Progenitor cell of endocrine pancreas (in vitro differentiated cells): ENCODE measurements at regions not wholly inside any gene's neighbourhood (a gene's known extent, or its start where the extent isn't known, plus 50 kb on each side); places are given as distances from the start of the nearest gene placed in this dataset.

ENCODE experiments used
- DNase-seq: peaks from one replicate; pipeline ENCODE4 v3.0.0; 2021; ENCODE audit warnings: low spot score; ENCODE audit not compliant: unreplicated experiment
- H3K27ac Mint-ChIP-seq: 2 replicates; pipeline ENCODE4 v1.8.0; 2021; ENCODE audit warnings: mild to moderate bottlenecking, moderate library complexity, mixed read lengths
- H3K27me3 Mint-ChIP-seq: 2 replicates; pipeline ENCODE4 v1.8.0; 2021; ENCODE audit warnings: mixed read lengths
- H3K36me3 Mint-ChIP-seq: 2 replicates; pipeline ENCODE4 v1.8.0; 2022; ENCODE audit warnings: mixed read lengths; ENCODE audit not compliant: insufficient read depth
- H3K4me1 Mint-ChIP-seq: 2 replicates; pipeline ENCODE4 v1.8.0; 2021; ENCODE audit warnings: low read depth, mixed read lengths
- H3K4me3 Mint-ChIP-seq: 2 replicates; pipeline ENCODE4 v1.8.0; 2021; ENCODE audit warnings: low read depth, mild to moderate bottlenecking, moderate library complexity, mixed read lengths
- H3K9me3 Mint-ChIP-seq: 2 replicates; pipeline ENCODE4 v1.8.0; 2021; ENCODE audit warnings: low read depth, mixed read lengths
- TF ChIP-seq, protein P1 (sequence below): fragments of 200-600 bp; sonication (generic); IDR thresholded peaks from one replicate; pipeline ENCODE4 v1.5.0; 2021; ENCODE audit warnings: antibody characterized with exemption, mild to moderate bottlenecking; ENCODE audit not compliant: unreplicated experiment

- H3K4me3 Mint-ChIP-seq = no peak overlapping the region
These were observed 106.5 kb downstream of the CDH26 start for GRCh38 chr20:60064554-60065196.

GRCh38 chr20:60065741-60066437, 107.7 kb downstream of the CDH26 start:
- Mint-ChIP-seq H3K27ac (no peak overlapping the region), H3K27me3 (peaks cover 37% of the 10 kb centered on the region), H3K4me1 (no peaks in the 10 kb centered on the region), H3K4me3 (no peak overlapping the region), H3K9me3 (peaks cover 6% of the 10 kb centered on the region), H3K36me3 (peaks cover 3% of the 10 kb centered on the region)
- no peak for DNase-seq
- TF ChIP-seq, protein P1, sequence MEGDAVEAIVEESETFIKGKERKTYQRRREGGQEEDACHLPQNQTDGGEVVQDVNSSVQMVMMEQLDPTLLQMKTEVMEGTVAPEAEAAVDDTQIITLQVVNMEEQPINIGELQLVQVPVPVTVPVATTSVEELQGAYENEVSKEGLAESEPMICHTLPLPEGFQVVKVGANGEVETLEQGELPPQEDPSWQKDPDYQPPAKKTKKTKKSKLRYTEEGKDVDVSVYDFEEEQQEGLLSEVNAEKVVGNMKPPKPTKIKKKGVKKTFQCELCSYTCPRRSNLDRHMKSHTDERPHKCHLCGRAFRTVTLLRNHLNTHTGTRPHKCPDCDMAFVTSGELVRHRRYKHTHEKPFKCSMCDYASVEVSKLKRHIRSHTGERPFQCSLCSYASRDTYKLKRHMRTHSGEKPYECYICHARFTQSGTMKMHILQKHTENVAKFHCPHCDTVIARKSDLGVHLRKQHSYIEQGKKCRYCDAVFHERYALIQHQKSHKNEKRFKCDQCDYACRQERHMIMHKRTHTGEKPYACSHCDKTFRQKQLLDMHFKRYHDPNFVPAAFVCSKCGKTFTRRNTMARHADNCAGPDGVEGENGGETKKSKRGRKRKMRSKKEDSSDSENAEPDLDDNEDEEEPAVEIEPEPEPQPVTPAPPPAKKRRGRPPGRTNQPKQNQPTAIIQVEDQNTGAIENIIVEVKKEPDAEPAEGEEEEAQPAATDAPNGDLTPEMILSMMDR = no peak

More at GRCh38 chr20:60064554-60065196, 106.5 kb downstream of the CDH26 start:
- Mint-ChIP-seq H3K27ac (no peak overlapping the region), H3K9me3 (peaks cover 6% of the 10 kb centered on the region), H3K4me1 (no peaks in the 10 kb centered on the region), H3K27me3 (peaks cover 43% of the 10 kb centered on the region), H3K36me3 (peaks cover 3% of the 10 kb centered on the region)
- no peak for DNase-seq
- TF ChIP-seq, protein P1 = no peak

GRCh38 chr20:60066438-60066823, 108.2 kb downstream of the CDH26 start:
- Mint-ChIP-seq H3K27me3 (peaks cover 32% of the 10 kb centered on the region), H3K27ac (no peak overlapping the region), H3K9me3 (peaks cover 6% of the 10 kb centered on the region), H3K36me3 (peaks cover 3% of the 10 kb centered on the region), H3K4me3 (no peak overlapping the region), H3K4me1 (no peaks in the 10 kb centered on the region)
- TF ChIP-seq, protein P1 = no peak
- no peak for DNase-seq

- TF ChIP-seq, protein P1 = no peak
- Mint-ChIP-seq H3K4me1 (no peaks in the 10 kb centered on the region), H3K27ac (no peak overlapping the region), H3K36me3 (peaks cover 3% of the 10 kb centered on the region), H3K27me3 (peaks cover 18% of the 10 kb centered on the region), H3K9me3 (peaks cover 13% of the 10 kb centered on the region), H3K4me3 (no peak overlapping the region)
- DNase-seq = no peak
These were observed 110.3 kb downstream of the CDH26 start for GRCh38 chr20:60068509-60068908.

DNA sequence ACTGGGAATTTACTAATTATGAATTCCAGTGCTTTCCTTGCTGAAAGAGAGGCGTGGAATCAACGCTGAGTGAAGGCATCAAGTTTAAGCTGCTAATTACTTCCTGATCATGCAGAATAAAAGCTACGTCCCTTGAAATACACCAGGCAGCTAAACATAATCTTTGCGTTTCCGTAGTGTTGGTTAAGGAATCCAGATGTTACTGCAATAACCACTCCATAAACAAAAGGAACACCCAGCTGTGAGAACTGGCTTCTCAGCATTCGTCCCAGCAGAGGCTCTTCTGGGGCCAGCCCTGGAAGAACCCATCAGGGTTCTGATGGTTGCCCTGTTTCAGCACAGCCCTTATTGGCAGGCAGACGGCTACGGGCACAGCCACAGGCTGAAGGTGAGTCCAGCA, 111.4 kb downstream of the CDH26 start:
- Mint-ChIP-seq H3K4me3 (no peak overlapping the region), H3K27me3 (peaks cover 13% of the 10 kb centered on the region), H3K4me1 (no peaks in the 10 kb centered on the region), H3K9me3 (peaks cover 14% of the 10 kb centered on the region), H3K36me3 (peaks cover 3% of the 10 kb centered on the region), H3K27ac (no peak overlapping the region)
- no peak for DNase-seq
- TF ChIP-seq, protein P1 = no peak
